Colonic mucosa (tissue), 4 donors: ENCODE measurements at regions not wholly inside any gene's neighbourhood (a gene's known extent, or its start where the extent isn't known, plus 50 kb on each side); places are given as distances from the start of the nearest gene placed in this dataset.
"Not testable (repeated sequence)": the region's sequence is repeated elsewhere in the genome, so short reads cannot be mapped to it uniquely, and the experiment has no call there.

ENCODE experiments used
- DNase-seq: peaks from one replicate; pipeline ENCODE4 v3.0.0-alpha.2; 2020
- H3K27ac ChIP-seq: fragments of 200-600 bp; one replicate; pipeline ENCODE4 v1.8.0; 2021
- H3K27me3 ChIP-seq: fragments of 200-600 bp; one replicate; pipeline ENCODE4 v1.8.0; 2021
- H3K36me3 ChIP-seq: fragments of 200-600 bp; one replicate; pipeline ENCODE4 v1.8.0; 2021
- H3K4me1 ChIP-seq: fragments of 200-600 bp; one replicate; pipeline ENCODE4 v1.8.0; 2021; ENCODE audit warnings: mild to moderate bottlenecking
- H3K4me3 ChIP-seq: fragments of 200-600 bp; one replicate; pipeline ENCODE4 v1.8.0; 2021
- H3K9ac ChIP-seq, 2 donors: one replicate each; pipeline ENCODE4 v1.7.0; 2013; ENCODE audit warnings: control low read depth in 2 of 2, low read depth in 2 of 2, low read length in 2 of 2
- H3K9me3 ChIP-seq: fragments of 200-600 bp; one replicate; pipeline ENCODE4 v1.8.0; 2021
- intact Hi-C: fragments of 100-400 bp; cut with DNase I; formaldehyde crosslinking; loops from one replicate; pipeline ENCODE4 v1.14.1; 2022
- TF ChIP-seq, protein P1 (sequence below): fragments of 200-600 bp; IDR thresholded peaks from one replicate; pipeline ENCODE4 v1.8.0; 2022; ENCODE audit warnings: antibody characterized with exemption, mild to moderate bottlenecking
- donor health status: healthy.
- donor health status: DM: no; HTN: no; CAD: no.
- donor health status: DM: no; HTN: no; CAD: no.

DNA sequence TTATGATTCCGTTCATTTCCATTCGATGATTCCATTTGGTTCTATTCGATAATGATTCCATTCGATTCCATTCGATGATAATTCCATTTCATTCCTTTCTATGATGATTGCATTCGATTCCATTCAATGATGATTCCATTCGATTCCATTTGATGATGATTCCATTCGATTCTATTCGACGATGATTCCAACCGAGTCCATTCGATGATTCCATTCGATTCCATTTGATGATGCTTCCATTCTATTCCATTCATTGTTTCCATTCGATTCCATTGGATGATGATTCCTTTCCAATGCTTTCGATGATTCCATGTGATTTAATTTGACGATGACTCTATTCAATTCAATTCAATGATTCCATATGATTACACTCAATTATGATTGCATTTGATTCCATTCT is 1093.5 kb downstream of the RPIA start:
- Histone ChIP-seq H3K4me3 (no peak overlapping the region), H3K9ac (no peak overlapping the region), H3K4me1 (no peaks in the 10 kb centered on the region), H3K36me3 (no peaks in the 10 kb centered on the region), H3K27me3 (no peaks in the 10 kb centered on the region), H3K9me3 (peaks cover 6% of the 10 kb centered on the region), H3K27ac (no peak overlapping the region)
- intact Hi-C loops, result no loop called here
- no peak for DNase-seq
- TF ChIP-seq, protein P1, sequence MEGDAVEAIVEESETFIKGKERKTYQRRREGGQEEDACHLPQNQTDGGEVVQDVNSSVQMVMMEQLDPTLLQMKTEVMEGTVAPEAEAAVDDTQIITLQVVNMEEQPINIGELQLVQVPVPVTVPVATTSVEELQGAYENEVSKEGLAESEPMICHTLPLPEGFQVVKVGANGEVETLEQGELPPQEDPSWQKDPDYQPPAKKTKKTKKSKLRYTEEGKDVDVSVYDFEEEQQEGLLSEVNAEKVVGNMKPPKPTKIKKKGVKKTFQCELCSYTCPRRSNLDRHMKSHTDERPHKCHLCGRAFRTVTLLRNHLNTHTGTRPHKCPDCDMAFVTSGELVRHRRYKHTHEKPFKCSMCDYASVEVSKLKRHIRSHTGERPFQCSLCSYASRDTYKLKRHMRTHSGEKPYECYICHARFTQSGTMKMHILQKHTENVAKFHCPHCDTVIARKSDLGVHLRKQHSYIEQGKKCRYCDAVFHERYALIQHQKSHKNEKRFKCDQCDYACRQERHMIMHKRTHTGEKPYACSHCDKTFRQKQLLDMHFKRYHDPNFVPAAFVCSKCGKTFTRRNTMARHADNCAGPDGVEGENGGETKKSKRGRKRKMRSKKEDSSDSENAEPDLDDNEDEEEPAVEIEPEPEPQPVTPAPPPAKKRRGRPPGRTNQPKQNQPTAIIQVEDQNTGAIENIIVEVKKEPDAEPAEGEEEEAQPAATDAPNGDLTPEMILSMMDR, result no peak

DNA sequence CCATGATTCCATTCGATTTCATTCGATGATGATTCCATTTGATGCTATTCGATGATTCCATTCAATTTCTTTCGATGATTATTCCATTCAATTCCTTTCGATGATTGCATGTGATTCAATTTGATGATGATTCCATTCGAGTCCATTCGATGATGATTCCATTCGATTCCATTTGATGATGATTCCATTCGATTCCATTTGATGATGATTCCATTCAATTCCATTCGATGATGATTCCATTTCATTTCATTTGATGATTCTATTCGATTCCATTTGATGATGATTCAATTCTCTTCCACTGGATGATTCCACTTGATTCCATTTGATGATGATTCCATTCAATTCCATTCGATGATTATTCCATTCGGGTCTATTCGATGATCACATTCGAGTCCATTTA is 1094.1 kb downstream of the RPIA start:
- intact Hi-C loops, result not testable (repeated sequence)

DNA sequence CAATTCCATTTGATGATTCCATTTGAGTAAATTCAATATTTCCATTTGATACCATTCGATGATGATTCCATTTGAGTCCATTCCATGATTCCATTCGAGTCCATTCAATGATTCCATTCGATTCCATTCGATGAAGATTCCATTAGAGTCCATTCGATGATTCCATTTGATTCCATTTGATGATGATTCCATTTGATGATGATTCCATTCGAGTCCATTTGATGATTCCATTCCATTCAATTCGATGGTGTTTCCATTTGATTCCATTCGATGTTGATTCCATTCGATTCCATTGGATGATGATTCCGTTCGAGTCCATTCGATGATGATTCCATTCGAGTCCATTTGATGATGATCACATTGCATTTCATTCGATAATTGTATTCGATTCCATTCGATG is 1095.2 kb downstream of the RPIA start:
- H3K4me1 ChIP-seq, H3K9me3 ChIP-seq, H3K4me3 ChIP-seq, H3K27ac ChIP-seq, H3K36me3 ChIP-seq, DNase-seq, H3K27me3 ChIP-seq, intact Hi-C loops, H3K9ac ChIP-seq: not testable (repeated sequence)

More for the DNA sequence above, 1094.1 kb downstream of the RPIA start:
- H3K36me3 ChIP-seq, H3K9ac ChIP-seq, H3K4me1 ChIP-seq, DNase-seq, H3K4me3 ChIP-seq, H3K9me3 ChIP-seq, H3K27me3 ChIP-seq, H3K27ac ChIP-seq: not testable (repeated sequence)

DNA sequence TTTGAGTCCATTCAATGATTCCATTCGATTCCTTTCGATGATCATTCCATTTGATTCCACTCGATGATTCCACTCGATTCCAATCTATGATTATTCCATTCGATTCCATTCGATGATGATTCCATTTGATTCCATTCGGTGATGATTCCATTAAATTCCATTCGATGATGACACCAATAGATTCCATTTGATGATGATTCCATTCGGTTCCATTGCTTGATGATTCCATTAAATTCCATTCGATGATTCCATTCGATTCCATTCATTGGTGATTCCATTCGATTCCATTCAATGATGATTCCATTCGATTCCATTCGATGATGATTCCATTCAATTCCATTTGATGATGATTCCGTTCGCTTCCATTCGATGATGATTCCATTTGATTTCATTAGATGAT is 1104.1 kb downstream of the RPIA start:
- DNase-seq, H3K9ac ChIP-seq, H3K4me3 ChIP-seq, H3K27me3 ChIP-seq, H3K36me3 ChIP-seq, intact Hi-C loops, H3K27ac ChIP-seq, H3K9me3 ChIP-seq, H3K4me1 ChIP-seq: not testable (repeated sequence)

DNA sequence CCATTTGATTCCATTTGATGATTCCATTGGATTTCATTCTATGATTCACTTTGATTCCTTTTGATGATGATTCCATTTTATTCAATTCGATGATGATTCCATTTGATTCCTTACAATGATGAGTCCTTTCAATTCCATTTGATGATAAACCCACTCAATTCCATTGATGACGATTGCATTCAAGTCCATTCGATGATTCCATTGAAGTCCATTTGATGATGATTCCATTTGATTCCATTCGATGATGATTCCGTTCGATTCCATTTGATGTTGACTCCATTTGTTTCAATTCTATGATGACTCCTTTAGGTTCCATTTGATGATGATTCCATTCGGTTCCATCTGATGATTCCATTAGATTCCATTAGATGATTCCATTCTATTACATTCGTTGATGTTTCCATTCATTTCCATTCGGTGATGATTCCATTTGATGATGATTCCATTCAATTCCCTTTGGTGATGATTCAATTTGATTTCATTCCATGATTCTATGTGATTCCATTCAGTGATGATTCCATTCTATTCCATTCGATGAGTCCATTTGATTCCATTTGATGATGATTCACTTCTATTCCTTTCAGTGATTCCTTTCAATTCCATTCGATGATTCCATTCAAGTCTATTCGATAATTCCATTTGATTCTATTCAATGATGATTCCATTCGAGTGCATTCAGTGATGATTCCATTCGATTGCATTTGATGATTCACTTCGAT is 1106.0 kb downstream of the RPIA start:
- H3K4me3 ChIP-seq, result no peak overlapping the region
- H3K27ac ChIP-seq, result no peak overlapping the region
- no peaks in the 10 kb centered on the region for H3K27me3 ChIP-seq
- H3K36me3 ChIP-seq, result no peaks in the 10 kb centered on the region
- TF ChIP-seq, protein P1, result no peak
- no peaks in the 10 kb centered on the region for H3K9me3 ChIP-seq
- DNase-seq, result no peak
- H3K4me1 ChIP-seq, result no peaks in the 10 kb centered on the region
- intact Hi-C loops, result no loop called here
- H3K9ac ChIP-seq, result no peak overlapping the region

DNA sequence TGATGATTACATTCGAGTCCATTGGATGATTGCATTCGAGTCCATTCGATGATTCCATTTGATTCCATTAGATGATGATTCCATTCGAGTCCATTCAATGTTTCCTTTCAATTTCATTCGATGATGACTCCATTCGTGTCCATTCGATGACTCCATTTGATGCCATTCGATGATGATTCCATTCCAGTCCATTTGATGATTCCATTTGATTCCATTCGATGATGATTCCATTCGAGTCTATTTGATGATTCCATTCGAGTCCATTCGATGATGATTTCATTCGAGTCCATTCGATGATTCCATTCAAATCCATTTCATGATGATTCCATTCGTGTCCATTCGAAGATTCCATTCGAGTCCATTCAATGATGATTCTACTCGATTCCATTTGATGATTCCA is 1109.7 kb downstream of the RPIA start:
- H3K4me1 ChIP-seq, H3K9me3 ChIP-seq, H3K36me3 ChIP-seq, intact Hi-C loops, DNase-seq, H3K27ac ChIP-seq, H3K27me3 ChIP-seq, H3K4me3 ChIP-seq, H3K9ac ChIP-seq: not testable (repeated sequence)

DNA sequence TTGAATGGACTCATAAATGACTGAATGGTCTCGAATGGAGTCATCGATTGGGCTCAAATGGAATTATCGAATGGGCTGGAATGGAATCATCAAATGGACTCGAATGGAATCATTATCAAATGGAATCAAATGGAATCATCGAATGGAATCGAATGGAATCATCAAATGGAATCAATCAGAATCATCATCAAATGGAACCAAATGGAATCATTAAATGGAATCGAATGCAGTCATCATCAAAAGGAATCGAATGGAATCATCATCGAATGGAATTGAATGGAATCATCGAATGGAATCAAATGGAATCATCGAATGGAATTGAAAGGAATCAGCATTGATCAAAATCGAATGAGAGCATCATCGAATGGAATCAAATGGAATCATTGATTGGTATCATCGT is 1114.9 kb downstream of the RPIA start:
- intact Hi-C loops, DNase-seq, H3K4me3 ChIP-seq, H3K9ac ChIP-seq, H3K36me3 ChIP-seq, H3K9me3 ChIP-seq, H3K27me3 ChIP-seq, H3K27ac ChIP-seq, H3K4me1 ChIP-seq: not testable (repeated sequence)

DNA sequence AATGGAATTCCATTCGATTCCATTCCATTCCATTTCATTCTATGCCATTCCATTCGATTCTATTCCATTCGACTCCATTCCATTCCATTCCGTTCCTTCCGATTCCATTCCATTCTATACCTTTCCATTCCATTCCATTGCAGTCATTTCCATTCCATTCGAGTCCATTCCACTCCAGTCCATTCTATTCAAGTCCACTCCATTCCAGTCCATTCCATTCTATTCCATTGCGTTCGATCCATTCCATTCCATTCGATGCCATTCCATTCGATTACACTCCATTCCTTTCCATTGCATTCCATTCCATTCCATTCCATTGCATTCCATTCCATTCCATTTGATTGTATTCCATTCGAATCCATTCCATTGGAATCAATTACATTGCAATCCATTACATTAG is 1119.8 kb downstream of the RPIA start:
- Histone ChIP-seq H3K36me3 (no peaks in the 10 kb centered on the region), H3K4me1 (no peaks in the 10 kb centered on the region), H3K27me3 (no peaks in the 10 kb centered on the region), H3K9me3 (peaks cover 7% of the 10 kb centered on the region), H3K27ac (no peak overlapping the region), H3K4me3 (no peak overlapping the region), H3K9ac (no peak overlapping the region)
- TF ChIP-seq, protein P1, result no peak
- no peak for DNase-seq
- intact Hi-C loops, result no loop called here

DNA sequence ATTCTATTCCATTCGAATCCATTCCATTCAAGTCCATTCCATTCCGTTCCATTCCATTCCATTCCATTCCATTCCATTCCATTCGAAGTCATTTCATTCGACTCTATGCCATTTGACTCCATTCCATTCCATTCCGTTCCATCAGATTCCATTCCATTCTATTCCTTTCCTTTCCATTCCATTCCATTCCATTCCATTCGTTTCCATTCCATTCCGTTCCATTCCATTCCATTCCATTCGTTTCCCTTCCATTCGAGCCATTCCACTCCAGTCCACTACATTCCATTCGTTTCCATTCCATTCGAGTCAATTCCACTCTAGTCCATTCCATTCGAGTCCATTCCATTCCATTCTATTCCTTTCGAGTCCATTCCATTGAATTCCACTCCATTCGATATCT is 1120.4 kb downstream of the RPIA start:
- H3K36me3 ChIP-seq, intact Hi-C loops, H3K27ac ChIP-seq, H3K27me3 ChIP-seq, H3K4me3 ChIP-seq, H3K9ac ChIP-seq, H3K9me3 ChIP-seq, H3K4me1 ChIP-seq, DNase-seq: not testable (repeated sequence)

DNA sequence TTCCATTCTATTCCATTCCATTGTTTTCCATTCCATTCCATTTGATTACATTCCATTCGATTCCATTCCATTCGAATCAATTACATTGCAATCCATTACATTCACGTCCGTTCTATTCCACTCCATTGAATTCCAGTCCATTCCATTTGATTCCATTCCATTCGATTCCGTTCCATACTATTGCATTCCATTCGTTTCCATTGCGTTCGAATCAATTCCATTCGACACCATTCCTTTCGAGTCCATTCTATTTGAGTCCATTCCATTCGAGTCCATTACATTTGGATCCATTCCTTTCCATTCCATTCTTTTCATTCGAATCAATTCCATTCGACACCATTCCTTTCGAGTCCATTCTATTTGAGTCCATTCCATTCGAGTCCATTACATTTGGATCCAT is 1122.9 kb downstream of the RPIA start:
- H3K4me1 ChIP-seq, H3K4me3 ChIP-seq, H3K27me3 ChIP-seq, DNase-seq, H3K9ac ChIP-seq, H3K27ac ChIP-seq, intact Hi-C loops, H3K36me3 ChIP-seq: not testable (repeated sequence)
- peaks cover 11% of the 10 kb centered on the region for H3K9me3 ChIP-seq
